MCF 10A (cell line): ENCODE measurements at regions not wholly inside any gene's neighbourhood (a gene's known extent, or its start where the extent isn't known, plus 50 kb on each side); places are given as distances from the start of the nearest gene placed in this dataset.
A peak's percentile ranks its signal among the peaks of the same experiment; 100 is the strongest.

Experiments
- BruUV-seq: library from RNA; stranded (reverse); fragments of 400-500 nt; replicated peaks from 2 replicates; lab custom pipeline; 2021; lab: Mats Ljungman, UMichigan
- CTCF ChIA-PET: fragments of 300-600 bp; sonication (Branson Sonifier 250); formaldehyde crosslinking; extraction: SDS; loops from one replicate; lab custom pipeline; 2021; ENCODE audit warnings: antibody characterized with exemption, inconsistent platforms; lab: Yijun Ruan, JAX
- POLR2A ChIA-PET: fragments of 300-600, 350-650 bp; sonication (Branson Sonifier 250); formaldehyde crosslinking; extraction: SDS; loops from one replicate; lab custom pipeline; 2020; ENCODE audit warnings: antibody characterized with exemption, inconsistent platforms; lab: Yijun Ruan, JAX
- DNase-seq: peaks from one replicate; pipeline ENCODE4 v3.0.0-alpha.2; 2018; ENCODE audit not compliant: unreplicated experiment
- H3K27ac Mint-ChIP-seq: one replicate; pipeline ENCODE4 v1.8.0; 2022; ENCODE audit warnings: mild to moderate bottlenecking, low read depth, mixed read lengths; ENCODE audit not compliant: unreplicated experiment
- H3K27me3 Mint-ChIP-seq: one replicate; pipeline ENCODE4 v1.8.0; 2022; ENCODE audit warnings: mixed read lengths; ENCODE audit not compliant: insufficient read depth, unreplicated experiment
- H3K36me3 Mint-ChIP-seq: one replicate; pipeline ENCODE4 v1.8.0; 2022; ENCODE audit warnings: mild to moderate bottlenecking, moderate library complexity, mixed read lengths; ENCODE audit not compliant: insufficient read depth, unreplicated experiment
- H3K4me1 Mint-ChIP-seq: one replicate; pipeline ENCODE4 v1.8.0; 2022; ENCODE audit warnings: mixed read lengths; ENCODE audit not compliant: insufficient read depth, unreplicated experiment
- H3K4me3 Mint-ChIP-seq: one replicate; pipeline ENCODE4 v1.8.0; 2022; ENCODE audit warnings: mild to moderate bottlenecking, moderate library complexity, mixed read lengths; ENCODE audit not compliant: unreplicated experiment
- H3K9me3 Mint-ChIP-seq: one replicate; pipeline ENCODE4 v1.8.0; 2022; ENCODE audit warnings: mixed read lengths; ENCODE audit not compliant: unreplicated experiment
- CTCF ChIP-seq: fragments of 200-600 bp; IDR thresholded peaks from one replicate; pipeline ENCODE4 v1.8.0; 2022; ENCODE audit warnings: antibody characterized with exemption, mild to moderate bottlenecking; ENCODE audit not compliant: unreplicated experiment
- intact Hi-C: fragments of 100-400 bp; cut with micrococcal nuclease; formaldehyde crosslinking; loops from 2 replicates; pipeline ENCODE4 v1.14.1; 2022

- H3K27me3 Mint-ChIP-seq = no peaks in the 10 kb centered on the region
- peak overlapping the region; percentile 83 for H3K27ac Mint-ChIP-seq
- no peak overlapping the region for H3K4me3 Mint-ChIP-seq
- POLR2A ChIA-PET = interaction anchor here (0.6 to 3.9 kb wide), 5 partner anchors 35 to 167 kb away, joined by 3 to 19 read pairs (median 5); partner anchors contain the start of gene DUSP6
- CTCF ChIA-PET = interaction anchor here (0.6 kb wide), 1 partner anchor 196 kb away, joined by 3 read pairs; no protein-coding TSS in a partner anchor
- no peak for DNase-seq
- H3K9me3 Mint-ChIP-seq = no peaks in the 10 kb centered on the region
- TF ChIP-seq CTCF = no peak
- intact Hi-C loops = no loop called here
- H3K36me3 Mint-ChIP-seq = no peaks in the 10 kb centered on the region
- peaks cover 64% of the 10 kb centered on the region for H3K4me1 Mint-ChIP-seq
- BruUV-seq = no TSS peak
These were observed 139.2 kb downstream of the DUSP6 start for GRCh38 chr12:89213139-89213538.

GRCh38 chr12:89212339-89212771 is 139.9 kb downstream of the DUSP6 start:
- CTCF ChIA-PET = interaction anchor here (0.6 kb wide), 1 partner anchor 195 kb away, joined by 3 read pairs; no protein-coding TSS in a partner anchor
- DNase-seq = peak; percentile 72
- Mint-ChIP-seq H3K4me1 (peaks cover 57% of the 10 kb centered on the region), H3K27ac (peak overlapping the region; percentile 83), H3K4me3 (no peak overlapping the region), H3K9me3 (no peaks in the 10 kb centered on the region), H3K36me3 (no peaks in the 10 kb centered on the region), H3K27me3 (no peaks in the 10 kb centered on the region)
- no TSS peak for BruUV-seq
- TF ChIP-seq CTCF = no peak
- POLR2A ChIA-PET = interaction anchor here (0.6 to 3.9 kb wide), 8 partner anchors 13 to 168 kb away, joined by 3 to 19 read pairs (median 4); partner anchors contain the start of gene DUSP6
- intact Hi-C loops = no loop called here

GRCh38 chr12:89211456-89211855 is 140.8 kb downstream of the DUSP6 start:
- Mint-ChIP-seq H3K9me3 (no peaks in the 10 kb centered on the region), H3K4me3 (no peak overlapping the region), H3K4me1 (peaks cover 52% of the 10 kb centered on the region), H3K27ac (peak overlapping the region; percentile 83), H3K36me3 (no peaks in the 10 kb centered on the region), H3K27me3 (no peaks in the 10 kb centered on the region)
- ChIA-PET CTCF (interaction anchor here (1.6 kb wide), 1 partner anchor 116 kb away, joined by 5 read pairs; no protein-coding TSS in a partner anchor), POLR2A (interaction anchor here (0.8 to 3.9 kb wide), 5 partner anchors 26 to 314 kb away, joined by 3 to 19 read pairs (median 6); partner anchors contain the start of genes DUSP6 and GALNT4)
- DNase-seq = peak; percentile 36
- BruUV-seq = no TSS peak
- intact Hi-C loops = no loop called here
- no peak for TF ChIP-seq CTCF

- H3K27ac Mint-ChIP-seq = no peak overlapping the region
- no peak overlapping the region for H3K4me3 Mint-ChIP-seq
- no peak for TF ChIP-seq CTCF
- BruUV-seq = no TSS peak
- H3K36me3 Mint-ChIP-seq = no peaks in the 10 kb centered on the region
- peaks cover 42% of the 10 kb centered on the region for H3K4me1 Mint-ChIP-seq
- no peaks in the 10 kb centered on the region for H3K9me3 Mint-ChIP-seq
- intact Hi-C loops = no loop called here
- ChIA-PET POLR2A (interaction anchor here (0.9 to 3.9 kb wide), 4 partner anchors 15 to 315 kb away, joined by 3 to 19 read pairs (median 9); partner anchors contain the start of genes DUSP6 and GALNT4), CTCF (interaction anchor here (0.5 to 1.6 kb wide), 2 partner anchors 117 to 121 kb away, joined by 3 to 5 read pairs; no protein-coding TSS in a partner anchor)
- no peak for DNase-seq
- no peaks in the 10 kb centered on the region for H3K27me3 Mint-ChIP-seq
These were observed 142.0 kb downstream of the DUSP6 start for GRCh38 chr12:89210277-89210676.
